Activated naive CD4-positive, alpha-beta T cell treated with anti-CD3 and anti-CD28 coated beads, Interleukin-2, amount 50 U/mL, for 72 hours (primary cell): ENCODE measurements at regions not wholly inside any gene's neighbourhood (a gene's known extent, or its start where the extent isn't known, plus 50 kb on each side); places are given as distances from the start of the nearest gene placed in this dataset.

Experiments
- ATAC-seq, 2 donors: fragments of 150-1000 bp; cut with Tn5 transposase; 2 replicates each; pipeline ENCODE4 v1.10.0; 2021; ENCODE audit warnings: mild to moderate bottlenecking in 2 of 2, moderate library complexity in 2 of 2
- DNase-seq, 2 donors: peaks; one replicate each; pipeline ENCODE4 v3.0.0; 2021 to 2022; ENCODE audit warnings: low spot score in 2 of 2
- H3K27ac Mint-ChIP-seq, 2 donors: one replicate each; pipeline ENCODE4 v1.8.0; 2022; ENCODE audit warnings: mild to moderate bottlenecking in 2 of 2, mixed read lengths in 2 of 2
- H3K36me3 Mint-ChIP-seq, 2 donors: one replicate each; pipeline ENCODE4 v1.8.0; 2022; ENCODE audit warnings: mixed read lengths in 2 of 2
- H3K9me3 Mint-ChIP-seq, 2 donors: one replicate each; pipeline ENCODE4 v1.8.0; 2022; ENCODE audit warnings: mixed read lengths in 2 of 2

DNA sequence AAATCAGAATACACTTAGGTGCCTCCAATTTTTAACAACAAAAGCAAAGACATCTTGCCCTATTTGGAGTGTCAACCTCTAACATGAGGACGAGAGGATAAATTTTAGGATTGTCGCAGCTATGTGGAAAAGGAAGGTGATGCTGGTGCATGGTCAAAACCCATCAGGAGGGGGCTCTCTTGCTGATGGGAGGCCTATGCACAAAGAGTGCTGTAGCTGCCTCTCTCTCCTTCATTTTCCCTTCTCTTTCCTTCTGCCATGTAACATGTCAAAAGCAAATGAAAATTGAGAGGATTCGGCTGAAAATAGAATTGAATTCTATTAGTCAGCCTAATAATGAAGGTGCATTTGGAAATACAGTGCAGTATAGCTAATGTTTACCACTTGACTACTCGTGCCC, 578.7 kb upstream of the ZNF462 start:
- H3K27ac Mint-ChIP-seq: no peak overlapping the region

DNA sequence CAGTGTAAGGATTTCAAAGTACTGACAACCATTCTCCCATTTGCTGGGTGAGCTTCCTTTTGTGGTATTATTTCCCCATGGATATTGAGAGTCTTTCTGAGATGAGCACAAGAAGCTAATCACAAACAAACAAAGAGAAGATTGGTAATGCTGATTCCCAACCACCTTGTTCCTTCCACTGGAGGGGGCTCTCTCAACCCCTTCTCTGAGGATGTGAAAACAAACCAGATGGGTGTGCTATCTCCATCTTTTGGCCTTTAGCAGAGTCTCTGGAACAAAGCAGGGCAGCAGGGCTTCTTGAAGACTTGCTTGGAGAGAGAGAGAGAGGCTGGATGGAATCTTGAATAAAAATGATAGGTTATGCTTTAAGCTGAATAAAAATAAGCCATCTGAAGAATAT, 576.7 kb upstream of the ZNF462 start:
- peaks cover 13 to 20% of the 10 kb centered on the region in 2 donors for H3K9me3 Mint-ChIP-seq
- no peak for DNase-seq
- H3K27ac Mint-ChIP-seq: no peak overlapping the region

More for the DNA sequence above, 578.7 kb upstream of the ZNF462 start:
- Mint-ChIP-seq H3K36me3 (no peaks in the 10 kb centered on the region), H3K9me3 (peaks cover 13 to 19% of the 10 kb centered on the region in 2 donors)
- DNase-seq (no peak), ATAC-seq (no peak)

GRCh38 chr9:106287091-106287631, 575.8 kb upstream of the ZNF462 start:
- peaks cover 0 to 5% of the 10 kb centered on the region in 2 donors for H3K36me3 Mint-ChIP-seq
- DNase-seq: no peak
- peaks cover 10 to 19% of the 10 kb centered on the region in 2 donors for H3K9me3 Mint-ChIP-seq
- H3K27ac Mint-ChIP-seq: no peak overlapping the region
- no peak for ATAC-seq

More for the DNA sequence above, 576.7 kb upstream of the ZNF462 start:
- H3K36me3 Mint-ChIP-seq: peaks cover 0 to 5% of the 10 kb centered on the region in 2 donors
- ATAC-seq: no peak

DNA sequence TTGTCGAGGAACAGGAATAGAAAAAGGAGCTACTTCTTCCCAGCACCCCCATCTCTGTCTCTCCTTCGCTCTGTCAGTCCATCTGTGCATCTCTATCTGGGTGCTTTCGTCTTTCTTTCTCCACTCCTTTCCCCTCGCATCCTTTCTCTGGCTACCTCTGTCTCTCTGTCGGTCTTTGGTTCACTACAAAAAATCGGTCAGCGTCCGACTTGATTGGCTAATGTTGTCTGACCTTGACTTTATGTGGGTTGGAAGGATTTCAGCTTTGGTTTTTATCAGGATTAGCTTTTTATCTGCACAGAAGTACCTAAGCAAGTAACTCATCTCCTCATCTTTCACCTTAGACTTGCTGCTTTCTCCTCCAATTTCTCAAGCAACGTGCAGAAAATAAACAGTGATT, 575.2 kb upstream of the ZNF462 start:
- DNase-seq: no peak
- no peak for ATAC-seq
- peaks cover 5 to 13% of the 10 kb centered on the region in 2 donors for H3K9me3 Mint-ChIP-seq
- H3K36me3 Mint-ChIP-seq: peaks cover 0 to 5% of the 10 kb centered on the region in 2 donors
- H3K27ac Mint-ChIP-seq: no peak overlapping the region

DNA sequence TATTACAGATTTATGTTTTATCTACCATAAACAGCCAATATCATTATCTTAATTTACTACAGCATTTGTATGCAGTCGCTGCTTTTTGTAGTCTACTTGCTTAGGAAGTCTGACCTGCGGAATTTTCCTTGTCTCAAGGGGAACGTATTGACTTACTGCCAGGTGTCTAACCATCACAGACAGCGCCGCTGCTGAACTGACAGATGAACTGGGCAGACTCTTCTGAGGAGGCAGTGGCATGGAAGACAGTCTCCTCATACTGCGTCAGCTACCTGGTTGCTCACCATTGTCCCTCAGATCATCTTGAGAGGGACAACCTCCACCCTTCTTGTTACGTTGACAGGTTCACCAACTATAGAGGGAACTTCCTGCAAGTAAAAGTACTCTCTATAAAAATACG, 574.3 kb upstream of the ZNF462 start:
- Mint-ChIP-seq H3K36me3 (peaks cover 0 to 5% of the 10 kb centered on the region in 2 donors), H3K27ac (no peak overlapping the region), H3K9me3 (peaks cover 5 to 13% of the 10 kb centered on the region in 2 donors)
- ATAC-seq (no peak), DNase-seq (no peak)

DNA sequence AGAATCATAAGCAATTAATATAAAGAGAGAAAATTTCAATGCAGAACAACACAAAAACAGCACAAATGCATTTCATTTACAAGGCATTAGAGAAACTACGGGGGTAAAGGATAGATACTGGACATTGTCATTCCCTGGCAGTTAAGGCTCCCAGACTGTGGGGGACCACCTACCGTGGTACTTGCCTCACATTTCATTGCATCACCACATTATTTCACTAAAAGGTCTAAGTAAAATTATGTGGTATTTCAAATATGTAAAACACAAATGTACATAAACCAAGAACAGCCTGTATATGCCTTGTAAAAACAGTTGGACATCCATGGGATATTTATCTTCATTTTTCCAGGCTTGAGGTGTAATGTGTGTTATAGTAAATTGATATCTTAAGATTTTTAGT, 571.2 kb upstream of the ZNF462 start:
- ATAC-seq (no peak), DNase-seq (no peak)
- Mint-ChIP-seq H3K36me3 (peaks cover 0 to 5% of the 10 kb centered on the region in 2 donors), H3K9me3 (peaks cover 18% of the 10 kb centered on the region in 2 donors), H3K27ac (no peak overlapping the region)

- Mint-ChIP-seq H3K27ac (no peak overlapping the region), H3K36me3 (no peaks in the 10 kb centered on the region), H3K9me3 (peaks cover 9 to 13% of the 10 kb centered on the region in 2 donors)
- ATAC-seq (no peak), DNase-seq (no peak)
Observed at GRCh38 chr9:106296426-106296825, 566.5 kb upstream of the ZNF462 start.

GRCh38 chr9:106298997-106299396, 564.0 kb upstream of the ZNF462 start:
- Mint-ChIP-seq H3K36me3 (no peaks in the 10 kb centered on the region), H3K27ac (no peak overlapping the region), H3K9me3 (peaks cover 18 to 19% of the 10 kb centered on the region in 2 donors)
- no peak for DNase-seq
- no peak for ATAC-seq

DNA sequence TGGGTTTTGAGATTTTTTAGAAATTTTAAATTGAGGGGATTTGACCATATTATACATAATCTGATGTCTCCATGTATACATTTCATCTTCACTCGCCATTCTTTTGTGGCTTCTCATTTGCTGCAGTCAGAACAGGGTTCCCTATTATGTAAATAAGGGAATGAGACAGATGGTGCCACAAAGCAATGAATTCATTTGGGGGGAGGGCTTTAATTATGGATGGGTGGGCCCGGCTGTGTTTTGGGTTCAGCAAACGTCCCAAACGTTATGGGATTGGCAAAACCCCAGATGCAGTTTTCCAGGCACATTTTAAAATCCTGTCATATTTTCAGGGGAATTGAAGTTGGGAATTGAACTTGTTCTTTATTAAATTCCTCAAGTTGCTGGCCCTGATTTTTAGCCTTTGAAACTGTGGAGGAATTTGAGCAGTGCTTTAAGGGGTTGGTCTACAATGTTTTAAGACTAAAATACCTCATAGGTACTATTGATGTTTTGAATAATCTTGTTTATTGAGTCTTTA, 558.5 kb upstream of the ZNF462 start:
- no peak for ATAC-seq
- DNase-seq: no peak
- Mint-ChIP-seq H3K27ac (no peak overlapping the region), H3K36me3 (no peaks in the 10 kb centered on the region), H3K9me3 (peaks cover 9 to 31% of the 10 kb centered on the region in 2 donors)

DNA sequence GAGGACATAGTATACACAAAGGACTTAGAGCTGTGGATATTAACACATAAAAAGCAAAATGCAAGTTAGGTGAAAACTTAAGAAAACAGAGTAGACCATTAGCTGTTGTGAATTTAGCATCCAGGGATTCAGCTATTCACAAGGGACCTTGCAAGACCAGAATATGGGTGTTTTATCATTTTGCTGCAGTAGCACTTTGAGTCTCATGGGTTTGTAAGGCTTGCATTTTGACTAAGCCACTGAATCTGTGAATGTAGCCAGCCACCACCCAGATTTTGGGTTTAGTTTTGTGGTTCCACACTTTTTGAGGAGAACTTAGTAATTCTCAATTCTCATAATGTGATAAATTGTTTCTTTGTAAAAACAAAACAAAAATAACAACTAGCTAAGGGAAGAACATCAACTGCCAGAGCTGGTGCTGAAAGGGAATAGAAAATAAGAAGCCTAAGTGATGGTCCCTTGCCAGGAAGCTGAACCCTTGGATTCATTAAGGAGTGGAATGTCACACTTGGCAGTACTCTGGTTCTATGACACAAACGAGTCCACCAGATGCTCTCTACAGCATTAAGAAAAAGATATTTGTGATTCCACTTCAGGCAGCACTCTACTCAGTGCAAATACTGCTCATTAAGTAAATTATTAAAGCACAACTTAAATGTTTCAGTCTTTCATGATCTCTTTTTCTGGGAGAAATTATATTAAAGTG, 557.4 kb upstream of the ZNF462 start:
- H3K9me3 Mint-ChIP-seq: peaks cover 9 to 31% of the 10 kb centered on the region in 2 donors
- DNase-seq (no peak), ATAC-seq (no peak)
- H3K36me3 Mint-ChIP-seq: no peaks in the 10 kb centered on the region
- H3K27ac Mint-ChIP-seq: no peak overlapping the region

GRCh38 chr9:106307670-106308069, 555.3 kb upstream of the ZNF462 start:
- peaks cover 4 to 21% of the 10 kb centered on the region in 2 donors for H3K9me3 Mint-ChIP-seq
- no peak for ATAC-seq
- H3K27ac Mint-ChIP-seq: no peak overlapping the region
- H3K36me3 Mint-ChIP-seq: no peaks in the 10 kb centered on the region
- no peak for DNase-seq

- Mint-ChIP-seq H3K27ac (no peak overlapping the region), H3K9me3 (peaks cover 0 to 21% of the 10 kb centered on the region in 2 donors), H3K36me3 (no peaks in the 10 kb centered on the region)
- no peak for DNase-seq
- no peak for ATAC-seq
Observed at GRCh38 chr9:106309925-106310324, 553.0 kb upstream of the ZNF462 start.

DNA sequence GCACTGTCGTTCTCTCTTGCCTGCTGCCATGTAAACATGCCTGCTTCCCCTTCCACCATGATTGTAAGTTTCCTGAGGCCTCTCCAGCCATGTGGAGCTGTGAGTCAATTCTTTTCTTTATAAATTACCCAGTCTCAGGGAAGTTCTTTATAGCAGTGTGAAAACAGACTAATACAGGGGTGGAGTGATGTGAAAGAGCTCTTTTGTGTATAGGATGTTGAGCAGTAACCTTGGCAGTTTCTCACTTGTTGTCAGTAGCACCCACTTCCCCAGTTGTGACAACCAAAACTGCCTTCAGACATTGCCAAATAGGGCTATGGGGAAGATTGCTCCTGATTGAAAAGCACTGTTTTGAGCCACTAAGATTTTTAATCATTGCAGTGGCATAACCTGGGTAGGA, 552.2 kb upstream of the ZNF462 start:
- no peak for ATAC-seq
- DNase-seq: no peak
- Mint-ChIP-seq H3K9me3 (peaks cover 0 to 17% of the 10 kb centered on the region in 2 donors), H3K27ac (no peak overlapping the region), H3K36me3 (no peaks in the 10 kb centered on the region)

GRCh38 chr9:106312906-106313305, 550.1 kb upstream of the ZNF462 start:
- no peaks in the 10 kb centered on the region for H3K36me3 Mint-ChIP-seq
- H3K27ac Mint-ChIP-seq: no peak overlapping the region
- no peak for DNase-seq
- H3K9me3 Mint-ChIP-seq: peaks cover 0 to 8% of the 10 kb centered on the region in 2 donors
- ATAC-seq: no peak

GRCh38 chr9:106314476-106314875, 548.5 kb upstream of the ZNF462 start:
- ATAC-seq (no peak), DNase-seq (no peak)
- Mint-ChIP-seq H3K36me3 (no peaks in the 10 kb centered on the region), H3K9me3 (peaks cover 4 to 5% of the 10 kb centered on the region in 2 donors), H3K27ac (no peak overlapping the region)

GRCh38 chr9:106321394-106322180, 541.4 kb upstream of the ZNF462 start:
- Mint-ChIP-seq H3K36me3 (no peaks in the 10 kb centered on the region), H3K9me3 (peaks cover 0 to 8% of the 10 kb centered on the region in 2 donors), H3K27ac (no peak overlapping the region)
- ATAC-seq (no peak), DNase-seq (no peak)

DNA sequence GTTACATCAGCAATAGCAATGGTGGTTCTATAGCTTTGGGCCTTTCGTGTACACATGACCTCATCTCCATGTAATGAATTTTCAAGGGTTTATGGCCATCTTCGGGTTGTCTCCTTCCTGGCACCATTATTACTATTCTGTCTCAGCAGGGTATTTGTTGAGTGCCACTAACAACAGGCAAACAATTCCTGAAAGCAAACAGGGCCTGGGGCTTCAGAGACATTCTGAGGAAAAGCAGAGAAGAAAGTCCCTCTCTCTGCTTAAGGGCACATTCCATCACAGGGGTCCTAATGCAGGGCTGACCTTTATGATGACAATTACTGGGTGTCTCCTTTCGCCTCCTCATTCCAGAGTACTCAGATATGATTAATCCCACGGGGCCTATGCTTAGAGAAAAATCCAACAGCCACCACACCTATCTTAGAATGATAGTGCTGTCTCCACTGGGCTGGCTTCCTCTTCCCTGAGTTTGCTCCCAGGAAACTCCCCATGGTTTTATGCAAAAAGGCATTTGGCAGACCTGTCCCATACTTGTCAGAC, 540.2 kb upstream of the ZNF462 start:
- H3K27ac Mint-ChIP-seq: no peak overlapping the region
- no peaks in the 10 kb centered on the region for H3K36me3 Mint-ChIP-seq
- ATAC-seq (no peak), DNase-seq (no peak)
- peaks cover 0 to 8% of the 10 kb centered on the region in 2 donors for H3K9me3 Mint-ChIP-seq
